HG03575 (cell line): ENCODE measurements at regions not wholly inside any gene's neighbourhood (a gene's known extent, or its start where the extent isn't known, plus 50 kb on each side); places are given as distances from the start of the nearest gene placed in this dataset.

Source experiments
- ATAC-seq: cut with Tn5 transposase; IDR thresholded peaks from one replicate; pipeline ENCODE4 v1.9.1; 2021; ENCODE audit not compliant: unreplicated experiment, insufficient number of reproducible peaks, low FRiP score; ENCODE audit errors: extremely low read depth

GRCh38 chr14:97350894-97351731 is 553.9 kb downstream of the VRK1 start:
- no peak for ATAC-seq

GRCh38 chr14:97353102-97353501 is 555.9 kb downstream of the VRK1 start:
- ATAC-seq = no peak

- ATAC-seq = no peak
Observed at GRCh38 chr14:97354119-97354722, 557.0 kb downstream of the VRK1 start.

- no peak for ATAC-seq
Observed at GRCh38 chr14:97359341-97359740, 562.2 kb downstream of the VRK1 start.

- no peak for ATAC-seq
Observed at GRCh38 chr14:97361181-97361580, 564.0 kb downstream of the VRK1 start.

- ATAC-seq = no peak
Observed at GRCh38 chr14:97361958-97362357, 564.8 kb downstream of the VRK1 start.

GRCh38 chr14:97366400-97366799 is 569.2 kb downstream of the VRK1 start:
- ATAC-seq = no peak

- no peak for ATAC-seq
Observed at GRCh38 chr14:97367278-97367677, 570.1 kb downstream of the VRK1 start.

- ATAC-seq = no peak
Observed at GRCh38 chr14:97368049-97368448, 570.9 kb downstream of the VRK1 start.

GRCh38 chr14:97368900-97369564 is 571.9 kb downstream of the VRK1 start:
- no peak for ATAC-seq

GRCh38 chr14:97369901-97370300 is 572.7 kb downstream of the VRK1 start:
- ATAC-seq = no peak

- ATAC-seq = no peak
Observed at GRCh38 chr14:97376310-97376709, 579.1 kb downstream of the VRK1 start.

- no peak for ATAC-seq
Observed at GRCh38 chr14:97377550-97377949, 580.4 kb downstream of the VRK1 start.

- ATAC-seq = no peak
Observed at GRCh38 chr14:97379091-97379531, 581.9 kb downstream of the VRK1 start.

- no peak for ATAC-seq
Observed at GRCh38 chr14:97380539-97380941, 583.4 kb downstream of the VRK1 start.

- ATAC-seq = no peak
Observed at GRCh38 chr14:97381309-97381708, 584.1 kb downstream of the VRK1 start.

- no peak for ATAC-seq
Observed at GRCh38 chr14:97382616-97383226, 585.5 kb downstream of the VRK1 start.

- no peak for ATAC-seq
Observed at GRCh38 chr14:97385727-97386126, 588.5 kb downstream of the VRK1 start.

- ATAC-seq = no peak
Observed at GRCh38 chr14:97387252-97387874, 590.2 kb downstream of the VRK1 start.
